B cell (primary cell): ENCODE measurements at regions not wholly inside any gene's neighbourhood (a gene's known extent, or its start where the extent isn't known, plus 50 kb on each side); places are given as distances from the start of the nearest gene placed in this dataset.

Experiments
- ATAC-seq: fragments of 200-7000 bp; cut with Tn5 transposase; one replicate; pipeline ENCODE4 v1.10.0; 2021; ENCODE audit warnings: low read depth, mild to moderate bottlenecking, moderate number of reproducible peaks, moderate library complexity
- CTCF ChIA-PET: fragments of 350-600 bp; sonication (Branson Sonifier 250); formaldehyde crosslinking; loops from one replicate; lab custom pipeline; 2021; ENCODE audit warnings: antibody characterized with exemption, inconsistent platforms; lab: Charles Lee
- POLR2A ChIA-PET: fragments of 350-600 bp; sonication (Branson Sonifier 250); formaldehyde crosslinking; loops from one replicate; lab custom pipeline; 2021; ENCODE audit warnings: antibody characterized with exemption; lab: Charles Lee
- DNase-seq: peaks from one replicate; pipeline ENCODE4 v3.0.0; 2013
- H2AFZ ChIP-seq: 2 replicates; pipeline ENCODE4 v1.6.1; 2012; ENCODE audit warnings: mild to moderate bottlenecking, low read depth, low read length; ENCODE audit not compliant: insufficient read depth, poor library complexity, severe bottlenecking
- H3K27ac ChIP-seq, 2 donors: 1 replicate in 1 of 2; 2 replicates in 1 of 2; pipeline ENCODE4 v1.5.1; 2012 to 2013; ENCODE audit warnings: low read length in 2 of 2, mild to moderate bottlenecking in 2 of 2, moderate library complexity in 1 of 2
- H3K27me3 ChIP-seq, 4 experiments: fragments of 200-600 bp in 1 of 4; sonication (generic) in 1 of 4; replicated peaks in 1 of 4; 1 replicate in 2 of 4; 2 replicates in 2 of 4; pipeline versions ENCODE4 v1.6.1 to v1.7.0; 2013 to 2016; ENCODE audit warnings: low read length in 3 of 4, mild to moderate bottlenecking in 2 of 4, mixed read lengths in 1 of 4, moderate library complexity in 1 of 4; ENCODE audit not compliant: insufficient read depth in 4 of 4, control insufficient read depth in 3 of 4; ENCODE audit errors: control extremely low read depth in 1 of 4
- H3K36me3 ChIP-seq, 2 experiments: replicated peaks in 1 of 2; 1 replicate in 1 of 2; 2 replicates in 1 of 2; pipeline versions ENCODE4 v1.6.1 to v1.7.1; 2013; ENCODE audit warnings: low read length in 1 of 2; ENCODE audit not compliant: insufficient read depth in 2 of 2, control insufficient read depth in 1 of 2; ENCODE audit errors: control extremely low read depth in 1 of 2, extremely low read depth in 1 of 2
- H3K4me1 ChIP-seq, 2 donors: fragments of 200-600 bp in 1 of 2; sonication (generic) in 1 of 2; 1 replicate in 1 of 2; 2 replicates in 1 of 2; pipeline versions ENCODE4 v1.5.1 to v1.6.1; 2013 to 2017; ENCODE audit warnings: low read length in 2 of 2; ENCODE audit not compliant: control insufficient read depth in 2 of 2, insufficient read depth in 2 of 2
- H3K4me2 ChIP-seq: replicated peaks from 2 replicates; pipeline ENCODE3; 2012; ENCODE audit warnings: mild to moderate bottlenecking, low read depth, low read length; ENCODE audit not compliant: poor library complexity, severe bottlenecking
- H3K4me3 ChIP-seq, 5 experiments: fragments of 200-600 bp in 1 of 5; sonication (generic) in 1 of 5; 1 replicate in 3 of 5; 2 replicates in 2 of 5; pipeline versions ENCODE4 v1.5.1 to v1.7.0; 2011 to 2016; ENCODE audit warnings: low read length in 4 of 5, mild to moderate bottlenecking in 4 of 5, low read depth in 2 of 5, control low read depth in 1 of 5, moderate library complexity in 1 of 5; ENCODE audit not compliant: insufficient read depth in 1 of 5; ENCODE audit errors: control extremely low read depth in 1 of 5, extremely low read depth in 1 of 5
- H3K79me2 ChIP-seq: fragments of 200-600 bp; sonication (generic); one replicate; pipeline ENCODE4 v1.6.0; 2016; ENCODE audit warnings: low read length; ENCODE audit not compliant: control insufficient read depth, insufficient read depth
- H3K9ac ChIP-seq: fragments of 200-600 bp; sonication (generic); 2 replicates; pipeline ENCODE4 v1.6.1; 2017; ENCODE audit warnings: mild to moderate bottlenecking, low read length, moderate library complexity
- H3K9me3 ChIP-seq, 3 donors: one replicate each; pipeline versions ENCODE4 v1.6.1 to v1.7.1; 2013; ENCODE audit warnings: low read length in 2 of 3; ENCODE audit not compliant: control insufficient read depth in 2 of 3, insufficient read depth in 1 of 3; ENCODE audit errors: control extremely low read depth in 1 of 3
- H4K20me1 ChIP-seq: 2 replicates; pipeline ENCODE4 v1.6.0; 2012; ENCODE audit warnings: mild to moderate bottlenecking, low read length; ENCODE audit not compliant: insufficient read depth, control insufficient read depth, poor library complexity, severe bottlenecking
- H3K27ac Mint-ChIP-seq: one replicate; pipeline ENCODE4 v1.8.0; 2021; ENCODE audit warnings: mixed read lengths
- H3K27me3 Mint-ChIP-seq: one replicate; pipeline ENCODE4 v1.8.0; 2021; ENCODE audit warnings: mixed read lengths
- H3K4me1 Mint-ChIP-seq: one replicate; pipeline ENCODE4 v1.8.0; 2021; ENCODE audit warnings: mixed read lengths
- H3K4me3 Mint-ChIP-seq: one replicate; pipeline ENCODE4 v1.8.0; 2021; ENCODE audit warnings: mixed read lengths
- H3K9me3 Mint-ChIP-seq: one replicate; pipeline ENCODE4 v1.8.0; 2022; ENCODE audit warnings: mixed read lengths; ENCODE audit not compliant: insufficient read depth
- EZH2 ChIP-seq: IDR thresholded peaks from 2 replicates; pipeline ENCODE4 v1.6.1; 2012; ENCODE audit warnings: borderline replicate concordance, low read depth, mild to moderate bottlenecking, moderate library complexity, low read length; ENCODE audit not compliant: insufficient read depth, poor library complexity, severe bottlenecking
- WGBS: methylation state at CpG from one replicate; pipeline ENCODE4 v1.1.5; 2013; ENCODE audit warnings: missing lambda C conversion rate; ENCODE audit not compliant: insufficient coverage; 5-methylcytosine and 5-hydroxymethylcytosine counted together
- intact Hi-C: fragments of 100-400 bp; cut with micrococcal nuclease; formaldehyde crosslinking; loops from one replicate; pipeline ENCODE4 v1.10.0; 2022
- TF ChIP-seq, protein P1 (sequence below): fragments of 200-600 bp; IDR thresholded peaks from one replicate; pipeline ENCODE4 v1.8.0; 2022; ENCODE audit warnings: antibody characterized with exemption, mild to moderate bottlenecking

DNA sequence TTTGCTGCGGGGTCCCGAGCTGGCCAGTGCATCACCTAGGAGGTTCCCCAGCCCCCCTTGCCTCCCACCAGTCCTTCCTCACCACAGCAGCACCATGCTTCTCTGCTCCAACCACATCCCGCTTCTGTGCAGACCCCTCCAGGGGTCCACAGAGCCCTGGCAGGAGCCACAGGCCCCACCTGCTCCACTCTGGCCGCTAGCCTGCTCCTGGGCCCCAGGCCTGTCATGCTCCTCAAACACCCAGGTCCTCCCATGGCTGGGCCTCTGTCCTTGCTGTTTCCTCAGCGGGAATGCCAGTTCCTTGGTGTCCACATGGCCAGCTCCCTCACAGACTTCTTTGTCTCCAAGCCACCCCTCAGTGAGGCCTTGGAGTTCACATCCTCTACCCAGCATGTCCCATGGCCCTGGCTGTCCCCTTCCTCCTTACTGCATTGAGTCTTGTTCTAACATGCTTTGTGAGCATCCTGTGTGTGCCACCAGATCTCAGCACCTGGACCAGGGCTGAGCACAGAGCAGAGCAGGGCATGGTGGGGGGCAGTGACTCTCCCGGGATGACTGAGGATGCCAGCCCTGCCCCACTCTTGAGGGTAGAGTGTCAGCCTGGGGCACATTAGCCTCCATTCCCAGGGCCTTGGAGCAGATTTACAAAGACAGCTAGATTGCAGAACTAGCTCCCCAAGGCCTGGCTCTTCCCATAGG lies 201.0 kb upstream of the HS6ST1 start:
- POLR2A ChIA-PET = no interaction called here

DNA sequence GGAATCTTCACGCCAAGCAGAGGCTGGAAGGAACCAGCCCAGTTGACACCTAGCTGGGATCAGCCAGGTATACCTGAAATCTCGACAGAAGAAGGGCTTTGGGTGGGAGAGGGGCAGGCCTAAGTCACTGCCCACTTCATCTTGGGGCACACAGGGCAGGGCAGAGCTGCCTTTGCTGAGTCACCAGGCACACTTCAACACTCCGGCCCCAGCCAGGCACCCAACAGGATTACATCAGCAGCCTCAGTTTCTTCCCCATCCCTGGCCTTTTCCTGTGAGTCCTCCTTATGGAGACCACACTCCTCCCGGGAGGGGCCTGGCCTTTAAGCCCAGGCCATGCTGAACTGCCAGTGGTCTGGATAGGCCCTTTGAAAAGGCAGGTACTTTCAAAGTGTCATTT lies 201.7 kb upstream of the HS6ST1 start:
- Histone ChIP-seq H3K27ac (no peak overlapping the region), H3K27me3 (peaks cover 0 to 7% (median 2%) of the 10 kb centered on the region in 4 experiments), H3K4me1 (peaks cover 9% of the 10 kb centered on the region in 2 donors), H3K79me2 (no peaks in the 10 kb centered on the region), H3K4me3 (no peak overlapping the region), H2AFZ (no peak overlapping the region), H4K20me1 (no peaks in the 10 kb centered on the region), H3K9me3 (peaks cover 0 to 4% (median 0%) of the 10 kb centered on the region in 3 donors), H3K36me3 (no peaks in the 10 kb centered on the region), H3K9ac (no peak overlapping the region), H3K4me2 (no peak overlapping the region)
- WGBS = 77% methylated on average over 3 of the region's 4 CpGs
- Mint-ChIP-seq H3K27ac (no peak overlapping the region), H3K4me3 (no peak overlapping the region), H3K9me3 (no peaks in the 10 kb centered on the region), H3K4me1 (peaks cover 1% of the 10 kb centered on the region), H3K27me3 (peaks cover 8% of the 10 kb centered on the region)
- no peak for DNase-seq
- intact Hi-C loops = no loop called here
- no peak for ATAC-seq
- CTCF ChIA-PET = no interaction called here
- POLR2A ChIA-PET = no interaction called here
- TF ChIP-seq, protein P1, sequence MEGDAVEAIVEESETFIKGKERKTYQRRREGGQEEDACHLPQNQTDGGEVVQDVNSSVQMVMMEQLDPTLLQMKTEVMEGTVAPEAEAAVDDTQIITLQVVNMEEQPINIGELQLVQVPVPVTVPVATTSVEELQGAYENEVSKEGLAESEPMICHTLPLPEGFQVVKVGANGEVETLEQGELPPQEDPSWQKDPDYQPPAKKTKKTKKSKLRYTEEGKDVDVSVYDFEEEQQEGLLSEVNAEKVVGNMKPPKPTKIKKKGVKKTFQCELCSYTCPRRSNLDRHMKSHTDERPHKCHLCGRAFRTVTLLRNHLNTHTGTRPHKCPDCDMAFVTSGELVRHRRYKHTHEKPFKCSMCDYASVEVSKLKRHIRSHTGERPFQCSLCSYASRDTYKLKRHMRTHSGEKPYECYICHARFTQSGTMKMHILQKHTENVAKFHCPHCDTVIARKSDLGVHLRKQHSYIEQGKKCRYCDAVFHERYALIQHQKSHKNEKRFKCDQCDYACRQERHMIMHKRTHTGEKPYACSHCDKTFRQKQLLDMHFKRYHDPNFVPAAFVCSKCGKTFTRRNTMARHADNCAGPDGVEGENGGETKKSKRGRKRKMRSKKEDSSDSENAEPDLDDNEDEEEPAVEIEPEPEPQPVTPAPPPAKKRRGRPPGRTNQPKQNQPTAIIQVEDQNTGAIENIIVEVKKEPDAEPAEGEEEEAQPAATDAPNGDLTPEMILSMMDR = no peak
- no peak for TF ChIP-seq EZH2

More for the DNA sequence above, 201.0 kb upstream of the HS6ST1 start:
- H3K4me3 ChIP-seq = no peak overlapping the region
- H3K27me3 ChIP-seq = peaks cover 0 to 7% (median 2%) of the 10 kb centered on the region in 4 experiments
- no peaks in the 10 kb centered on the region for H3K79me2 ChIP-seq
- intact Hi-C loops = no loop called here
- DNase-seq (no peak), ATAC-seq (no peak)
- CTCF ChIA-PET = no interaction called here
- peaks cover 0 to 4% (median 0%) of the 10 kb centered on the region in 3 donors for H3K9me3 ChIP-seq
- H3K9ac ChIP-seq = no peak overlapping the region
- H3K27me3 Mint-ChIP-seq = peaks cover 8% of the 10 kb centered on the region
- H2AFZ ChIP-seq = no peak overlapping the region
- H3K36me3 ChIP-seq = no peaks in the 10 kb centered on the region
- H3K9me3 Mint-ChIP-seq = no peaks in the 10 kb centered on the region
- no peak overlapping the region for H3K4me2 ChIP-seq
- no peak overlapping the region for H3K27ac ChIP-seq
- 94% methylated on average over 6 of the region's 6 CpGs for WGBS
- no peaks in the 10 kb centered on the region for H4K20me1 ChIP-seq
- no peak overlapping the region for H3K4me3 Mint-ChIP-seq
- peaks cover 12% of the 10 kb centered on the region in 2 donors for H3K4me1 ChIP-seq
- TF ChIP-seq, protein P1 = no peak
- no peak overlapping the region for H3K27ac Mint-ChIP-seq
- H3K4me1 Mint-ChIP-seq = peaks cover 3% of the 10 kb centered on the region
